ACC112 (cell line): ENCODE measurements at regions not wholly inside any gene's neighbourhood (a gene's known extent, or its start where the extent isn't known, plus 50 kb on each side); places are given as distances from the start of the nearest gene placed in this dataset.

ENCODE experiments used
- H2AFZ ChIP-seq: fragments of 200-600 bp; sonication (generic); one replicate; pipeline ENCODE4 v1.6.0; 2017; ENCODE audit warnings: antibody characterized with exemption, low read length; ENCODE audit not compliant: unreplicated experiment
- H3K27ac ChIP-seq: fragments of 200-600 bp; sonication (generic); 2 replicates; pipeline ENCODE4 v1.5.1; 2014; ENCODE audit warnings: low read depth, mild to moderate bottlenecking, antibody characterized with exemption, low read length, moderate library complexity
- H3K27me3 ChIP-seq: fragments of 200-600 bp; sonication (generic); 2 replicates; pipeline ENCODE4 v1.6.1; 2014; ENCODE audit warnings: mild to moderate bottlenecking, antibody characterized with exemption, low read length, moderate library complexity, mixed read lengths; ENCODE audit not compliant: insufficient read depth
- H3K36me3 ChIP-seq: fragments of 200-600 bp; sonication (generic); 2 replicates; pipeline ENCODE4 v1.6.1; 2016; ENCODE audit warnings: mild to moderate bottlenecking, antibody characterized with exemption, low read length, moderate library complexity, mixed read lengths; ENCODE audit not compliant: insufficient read depth
- H3K4me1 ChIP-seq: fragments of 200-600 bp; sonication (generic); one replicate; pipeline ENCODE4 v1.6.1; 2016; ENCODE audit warnings: low read length, mixed read lengths; ENCODE audit not compliant: insufficient read depth, unreplicated experiment, control insufficient read depth
- H3K4me3 ChIP-seq: fragments of 200-600 bp; sonication (generic); 2 replicates; pipeline ENCODE4 v1.5.1; 2014; ENCODE audit warnings: mild to moderate bottlenecking, low read depth, low read length
- H3K79me2 ChIP-seq: fragments of 200-600 bp; sonication (generic); one replicate; pipeline ENCODE4 v1.6.0; 2016; ENCODE audit warnings: low read length; ENCODE audit not compliant: control insufficient read depth, unreplicated experiment, insufficient read depth

DNA sequence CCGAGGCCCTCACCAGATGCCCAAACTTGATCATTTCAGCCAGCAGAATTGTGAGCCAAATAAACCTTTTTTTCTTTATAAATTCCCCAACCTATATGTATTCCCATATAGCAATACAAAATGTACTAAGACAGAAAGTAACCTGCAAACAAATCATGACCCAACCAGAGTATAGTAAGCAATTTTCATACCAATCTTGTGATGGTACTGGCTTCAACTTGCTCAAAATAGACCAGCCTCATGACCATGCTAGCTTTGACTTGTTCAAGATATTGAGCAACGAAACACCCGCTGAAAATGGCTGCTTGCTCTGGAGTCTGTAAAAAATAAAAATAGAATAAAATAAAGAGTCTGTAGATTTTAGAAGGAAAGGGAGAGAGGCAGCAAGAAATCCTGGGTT is 97.6 kb downstream of the C1D start:
- no peaks in the 10 kb centered on the region for H3K4me1 ChIP-seq

DNA sequence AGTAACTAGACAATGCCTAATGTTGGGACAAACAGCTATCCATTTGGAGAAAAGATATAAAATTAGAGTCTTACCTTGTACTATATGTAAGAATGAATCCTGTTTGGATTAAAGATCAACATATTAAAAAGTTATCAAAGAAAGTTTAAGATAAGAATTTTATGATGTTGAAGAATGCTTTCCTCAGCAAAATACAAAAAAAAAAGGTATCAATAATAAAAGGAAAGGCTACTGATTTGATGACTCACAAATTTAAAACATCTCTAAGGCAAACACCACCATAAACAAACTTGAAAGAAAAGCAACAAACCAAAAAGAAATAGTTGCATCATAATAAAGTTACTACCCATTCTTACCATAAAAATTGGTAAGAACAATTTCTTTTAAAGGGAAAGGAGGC is 92.7 kb downstream of the C1D start:
- Histone ChIP-seq H3K79me2 (no peaks in the 10 kb centered on the region), H2AFZ (no peak overlapping the region), H3K27me3 (no peaks in the 10 kb centered on the region), H3K27ac (no peak overlapping the region), H3K4me1 (peaks cover 10% of the 10 kb centered on the region), H3K36me3 (no peaks in the 10 kb centered on the region), H3K4me3 (no peak overlapping the region)

More for the DNA sequence above, 97.6 kb downstream of the C1D start:
- Histone ChIP-seq H2AFZ (no peak overlapping the region), H3K27ac (no peak overlapping the region), H3K27me3 (no peaks in the 10 kb centered on the region), H3K79me2 (no peaks in the 10 kb centered on the region), H3K4me3 (no peak overlapping the region), H3K36me3 (no peaks in the 10 kb centered on the region)

DNA sequence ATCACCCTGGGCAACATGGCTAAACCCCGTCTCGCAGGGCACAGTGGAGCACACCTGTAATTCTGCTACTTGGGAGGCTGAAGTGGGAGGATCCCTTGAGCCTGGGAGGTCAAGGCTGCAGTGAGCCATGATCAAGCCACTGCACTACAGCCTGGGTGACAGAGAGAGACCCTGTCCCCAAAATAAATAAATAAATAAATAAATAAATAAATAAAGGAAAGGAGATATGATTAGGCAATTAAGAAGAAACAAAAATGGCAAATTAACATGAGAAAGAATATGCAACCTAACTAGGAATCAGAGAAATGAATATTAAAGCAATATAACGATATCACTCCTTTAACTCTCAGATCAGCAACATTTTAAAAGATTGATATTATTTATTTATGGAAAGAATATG is 92.3 kb downstream of the C1D start:
- peaks cover 13% of the 10 kb centered on the region for H3K4me1 ChIP-seq
- H3K4me3 ChIP-seq, result no peak overlapping the region
- H3K36me3 ChIP-seq, result no peaks in the 10 kb centered on the region
- H3K79me2 ChIP-seq, result no peaks in the 10 kb centered on the region
- no peaks in the 10 kb centered on the region for H3K27me3 ChIP-seq
- no peak overlapping the region for H2AFZ ChIP-seq
- no peak overlapping the region for H3K27ac ChIP-seq

GRCh38 chr2:67974559-67975430 is 88.0 kb downstream of the C1D start:
- peak overlapping the region; percentile 28; the same call in 1 of the 2 replicates for H3K4me3 ChIP-seq
- peaks cover 13% of the 10 kb centered on the region for H3K4me1 ChIP-seq
- peak overlapping the region; percentile 69 for H2AFZ ChIP-seq
- H3K36me3 ChIP-seq, result no peaks in the 10 kb centered on the region
- H3K27ac ChIP-seq, result no peak overlapping the region
- no peaks in the 10 kb centered on the region for H3K79me2 ChIP-seq
- H3K27me3 ChIP-seq, result no peaks in the 10 kb centered on the region

DNA sequence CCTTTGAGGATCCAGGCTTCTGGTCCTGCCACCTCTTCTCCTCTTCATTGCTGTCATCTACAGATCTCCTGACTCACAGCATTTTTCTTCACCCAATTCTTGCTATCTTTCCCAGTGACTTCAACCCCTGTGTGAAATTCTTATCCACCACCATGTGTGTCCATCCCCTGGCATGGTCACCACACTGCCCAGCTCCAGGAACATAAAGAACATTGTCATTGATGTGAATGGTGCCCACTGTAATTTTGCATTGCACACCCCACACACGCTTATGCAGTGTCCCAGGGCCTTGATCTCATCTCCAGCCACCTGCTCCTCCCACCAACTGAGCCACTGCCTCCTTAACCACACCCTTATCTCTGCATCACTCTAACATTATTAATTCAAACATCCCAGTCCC is 85.3 kb downstream of the C1D start:
- no peak overlapping the region for H2AFZ ChIP-seq
- peaks cover 13% of the 10 kb centered on the region for H3K4me1 ChIP-seq
- no peak overlapping the region for H3K4me3 ChIP-seq
- H3K27ac ChIP-seq, result no peak overlapping the region
- 0 out of 2 replicates have a peak, but pooled peaks cover 3% of the 10 kb centered on the region for H3K36me3 ChIP-seq
- no peaks in the 10 kb centered on the region for H3K79me2 ChIP-seq
- H3K27me3 ChIP-seq, result no peaks in the 10 kb centered on the region

DNA sequence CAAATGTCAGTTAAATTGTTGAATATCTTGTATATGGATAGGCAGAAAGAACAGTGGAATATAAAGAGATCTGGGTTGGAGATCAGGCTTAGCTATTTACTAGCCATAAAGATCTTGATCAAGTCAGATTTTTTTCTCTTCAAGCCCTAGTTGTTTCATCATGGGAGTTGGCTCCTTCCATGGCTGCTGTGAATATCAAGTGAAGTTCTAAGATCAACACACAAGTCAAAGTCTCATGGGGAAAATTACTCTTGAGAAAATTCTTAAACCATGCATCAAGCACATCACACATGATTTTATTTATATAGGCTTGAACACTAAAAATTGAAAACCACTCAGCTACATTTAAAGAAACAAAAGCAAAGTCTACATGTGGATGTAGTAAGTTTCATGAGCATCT is 79.8 kb downstream of the C1D start:
- no peaks in the 10 kb centered on the region for H3K79me2 ChIP-seq
- H3K4me3 ChIP-seq, result no peak overlapping the region
- peaks cover 3% of the 10 kb centered on the region for H3K4me1 ChIP-seq
- no peak overlapping the region for H2AFZ ChIP-seq
- H3K27me3 ChIP-seq, result no peaks in the 10 kb centered on the region
- no peak overlapping the region for H3K27ac ChIP-seq
- 0 out of 2 replicates have a peak, but pooled peaks cover 3% of the 10 kb centered on the region for H3K36me3 ChIP-seq

GRCh38 chr2:67984600-67984999 is 78.2 kb downstream of the C1D start:
- Histone ChIP-seq H3K36me3 (0 out of 2 replicates have a peak, but pooled peaks cover 3% of the 10 kb centered on the region), H3K4me1 (peaks cover 3% of the 10 kb centered on the region), H3K27me3 (no peaks in the 10 kb centered on the region), H3K79me2 (no peaks in the 10 kb centered on the region), H2AFZ (no peak overlapping the region), H3K4me3 (no peak overlapping the region), H3K27ac (no peak overlapping the region)

DNA sequence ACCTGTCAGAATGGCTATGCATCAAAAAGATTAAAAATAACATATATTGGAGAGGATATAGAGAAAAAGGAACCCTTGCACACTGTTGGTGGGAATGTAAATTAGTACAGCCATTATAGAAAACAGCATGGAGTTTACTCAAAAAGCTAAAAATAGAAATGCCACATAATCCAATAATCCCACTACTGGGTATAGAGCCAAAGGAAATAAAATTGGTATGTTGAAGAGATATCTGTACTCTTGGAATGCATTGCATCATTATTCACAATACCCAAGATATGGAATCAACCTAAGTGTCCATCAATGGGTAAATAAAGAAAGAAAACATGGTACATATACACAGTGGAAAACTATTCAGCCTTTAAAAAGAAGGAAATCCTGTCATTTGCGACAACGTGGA is 77.2 kb downstream of the C1D start:
- H3K4me3 ChIP-seq, result no peak overlapping the region
- H3K36me3 ChIP-seq, result 0 out of 2 replicates have a peak, but pooled peaks cover 3% of the 10 kb centered on the region
- no peaks in the 10 kb centered on the region for H3K79me2 ChIP-seq
- H3K4me1 ChIP-seq, result peaks cover 3% of the 10 kb centered on the region
- no peak overlapping the region for H2AFZ ChIP-seq
- no peaks in the 10 kb centered on the region for H3K27me3 ChIP-seq
- no peak overlapping the region for H3K27ac ChIP-seq

- peaks cover 3% of the 10 kb centered on the region for H3K4me1 ChIP-seq
- H3K27me3 ChIP-seq, result no peaks in the 10 kb centered on the region
- no peak overlapping the region for H2AFZ ChIP-seq
- H3K27ac ChIP-seq, result no peak overlapping the region
- no peaks in the 10 kb centered on the region for H3K79me2 ChIP-seq
- no peaks in the 10 kb centered on the region for H3K36me3 ChIP-seq
- no peak overlapping the region for H3K4me3 ChIP-seq
Measured at GRCh38 chr2:67986258-67986657, 76.5 kb downstream of the C1D start.
